ENCODE measurements at regions not wholly inside any gene's neighbourhood (a gene's known extent, or its start where the extent isn't known, plus 50 kb on each side); places are given as distances from the start of the nearest gene placed in this dataset.

DNA sequence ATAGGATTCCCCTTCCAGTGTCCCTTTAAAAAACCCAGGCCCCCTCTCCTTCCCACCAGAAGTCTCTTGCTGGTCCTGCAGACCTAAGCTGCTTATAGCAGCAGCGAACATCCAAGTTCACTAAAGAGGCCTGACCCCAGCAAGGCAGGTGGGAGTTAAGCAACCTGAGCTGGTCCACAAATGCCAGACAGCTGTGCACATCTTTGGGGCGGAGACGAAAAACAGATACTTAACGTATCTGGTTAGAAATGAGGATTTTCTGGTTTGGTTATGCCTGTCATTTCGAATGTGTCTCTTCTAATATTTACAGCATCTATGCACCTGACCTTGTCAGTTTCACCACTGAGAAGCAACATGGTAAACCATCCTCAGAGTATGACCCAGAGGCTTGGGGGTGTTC lies 87.8 kb downstream of the SLC2A10 start:
- TF ChIP-seq, protein P1, sequence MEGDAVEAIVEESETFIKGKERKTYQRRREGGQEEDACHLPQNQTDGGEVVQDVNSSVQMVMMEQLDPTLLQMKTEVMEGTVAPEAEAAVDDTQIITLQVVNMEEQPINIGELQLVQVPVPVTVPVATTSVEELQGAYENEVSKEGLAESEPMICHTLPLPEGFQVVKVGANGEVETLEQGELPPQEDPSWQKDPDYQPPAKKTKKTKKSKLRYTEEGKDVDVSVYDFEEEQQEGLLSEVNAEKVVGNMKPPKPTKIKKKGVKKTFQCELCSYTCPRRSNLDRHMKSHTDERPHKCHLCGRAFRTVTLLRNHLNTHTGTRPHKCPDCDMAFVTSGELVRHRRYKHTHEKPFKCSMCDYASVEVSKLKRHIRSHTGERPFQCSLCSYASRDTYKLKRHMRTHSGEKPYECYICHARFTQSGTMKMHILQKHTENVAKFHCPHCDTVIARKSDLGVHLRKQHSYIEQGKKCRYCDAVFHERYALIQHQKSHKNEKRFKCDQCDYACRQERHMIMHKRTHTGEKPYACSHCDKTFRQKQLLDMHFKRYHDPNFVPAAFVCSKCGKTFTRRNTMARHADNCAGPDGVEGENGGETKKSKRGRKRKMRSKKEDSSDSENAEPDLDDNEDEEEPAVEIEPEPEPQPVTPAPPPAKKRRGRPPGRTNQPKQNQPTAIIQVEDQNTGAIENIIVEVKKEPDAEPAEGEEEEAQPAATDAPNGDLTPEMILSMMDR (IDR thresholded peaks at IDR 0.05; ENCODE audit: insufficient read depth, low read length, poor library complexity, severe bottlenecking) = no peak
- H3K4me3 ChIP-seq (ENCODE audit: low read depth, low read length) = no peak overlapping the region
- H3K27me3 ChIP-seq (ENCODE audit: control insufficient read depth, insufficient read depth, low read length) = peaks cover 2% of the 10 kb centered on the region
- no peak for DNase-seq (ENCODE audit: low read depth)
- H3K36me3 ChIP-seq (ENCODE audit: control insufficient read depth, insufficient read depth, low read length) = no peaks in the 10 kb centered on the region

GRCh38 chr20:46798430-46798829 lies 89.0 kb downstream of the SLC2A10 start:
- Histone ChIP-seq H3K27me3 (ENCODE audit: control insufficient read depth, insufficient read depth, low read length) (peaks cover 5% of the 10 kb centered on the region), H3K36me3 (ENCODE audit: control insufficient read depth, insufficient read depth, low read length) (no peaks in the 10 kb centered on the region), H3K4me3 (ENCODE audit: low read depth, low read length) (no peak overlapping the region)
- DNase-seq (ENCODE audit: low read depth) = no peak
- TF ChIP-seq, protein P1 (IDR thresholded peaks at IDR 0.05; ENCODE audit: insufficient read depth, low read length, poor library complexity, severe bottlenecking) = no peak

DNA sequence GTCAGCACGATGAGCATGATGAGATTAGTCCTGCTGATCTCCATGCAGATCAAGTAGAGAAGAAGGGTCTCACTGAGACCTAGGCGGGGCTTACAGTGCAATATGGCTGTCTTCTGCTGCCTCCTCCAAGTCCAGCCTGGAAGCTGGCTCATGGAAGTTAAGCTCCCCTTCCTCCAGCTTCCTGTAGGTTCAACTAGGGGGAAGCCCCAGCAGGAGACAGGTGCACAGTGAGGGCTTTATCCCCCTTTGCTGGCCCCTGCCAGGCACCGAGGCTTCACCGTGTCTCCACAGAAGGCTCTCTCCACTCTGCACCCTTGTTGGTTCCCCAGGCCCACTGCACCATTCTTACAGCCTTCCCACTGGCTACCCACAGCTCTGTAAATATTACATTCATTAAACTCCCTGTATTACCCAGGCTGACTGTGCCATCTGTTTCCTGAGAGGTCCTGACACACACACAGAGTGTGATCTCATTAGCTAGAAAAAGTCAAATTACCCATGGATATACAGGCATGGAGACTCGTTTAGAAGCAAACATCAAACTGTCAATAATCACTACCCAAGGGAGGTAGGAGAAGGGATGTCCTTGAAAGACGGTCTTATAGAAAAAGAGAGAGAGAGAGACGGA lies 90.4 kb downstream of the SLC2A10 start:
- TF ChIP-seq, protein P1 (IDR thresholded peaks at IDR 0.05; ENCODE audit: insufficient read depth, low read length, poor library complexity, severe bottlenecking) = no peak
- Histone ChIP-seq H3K36me3 (ENCODE audit: control insufficient read depth, insufficient read depth, low read length) (no peaks in the 10 kb centered on the region), H3K4me3 (ENCODE audit: low read depth, low read length) (no peak overlapping the region), H3K27me3 (ENCODE audit: control insufficient read depth, insufficient read depth, low read length) (peaks cover 5% of the 10 kb centered on the region)
- no peak for DNase-seq (ENCODE audit: low read depth)

DNA sequence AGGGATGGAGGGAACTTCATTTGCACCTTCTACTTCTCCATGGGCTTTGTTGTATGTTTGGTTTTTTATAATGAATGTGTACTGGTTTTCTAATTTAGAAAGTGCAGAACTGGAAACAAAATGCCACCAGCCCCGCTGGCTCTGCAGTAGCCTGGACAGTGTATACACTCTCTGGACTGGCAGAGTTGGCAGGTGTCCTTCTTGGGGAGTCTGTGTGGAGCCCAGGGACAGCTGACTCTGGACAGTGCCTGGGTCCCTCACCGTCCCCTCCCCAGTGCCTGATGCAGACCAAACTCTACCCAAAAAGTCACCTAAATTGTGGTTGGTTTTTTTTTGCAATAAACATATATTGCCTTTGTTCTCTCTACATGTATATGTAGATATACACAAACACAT lies 91.0 kb downstream of the SLC2A10 start:
- no peak overlapping the region for H3K4me3 ChIP-seq (ENCODE audit: low read depth, low read length)
- peaks cover 5% of the 10 kb centered on the region for H3K27me3 ChIP-seq (ENCODE audit: control insufficient read depth, insufficient read depth, low read length)
- TF ChIP-seq, protein P1 (IDR thresholded peaks at IDR 0.05; ENCODE audit: insufficient read depth, low read length, poor library complexity, severe bottlenecking) = no peak
- DNase-seq (ENCODE audit: low read depth) = no peak
- H3K36me3 ChIP-seq (ENCODE audit: control insufficient read depth, insufficient read depth, low read length) = no peaks in the 10 kb centered on the region

DNA sequence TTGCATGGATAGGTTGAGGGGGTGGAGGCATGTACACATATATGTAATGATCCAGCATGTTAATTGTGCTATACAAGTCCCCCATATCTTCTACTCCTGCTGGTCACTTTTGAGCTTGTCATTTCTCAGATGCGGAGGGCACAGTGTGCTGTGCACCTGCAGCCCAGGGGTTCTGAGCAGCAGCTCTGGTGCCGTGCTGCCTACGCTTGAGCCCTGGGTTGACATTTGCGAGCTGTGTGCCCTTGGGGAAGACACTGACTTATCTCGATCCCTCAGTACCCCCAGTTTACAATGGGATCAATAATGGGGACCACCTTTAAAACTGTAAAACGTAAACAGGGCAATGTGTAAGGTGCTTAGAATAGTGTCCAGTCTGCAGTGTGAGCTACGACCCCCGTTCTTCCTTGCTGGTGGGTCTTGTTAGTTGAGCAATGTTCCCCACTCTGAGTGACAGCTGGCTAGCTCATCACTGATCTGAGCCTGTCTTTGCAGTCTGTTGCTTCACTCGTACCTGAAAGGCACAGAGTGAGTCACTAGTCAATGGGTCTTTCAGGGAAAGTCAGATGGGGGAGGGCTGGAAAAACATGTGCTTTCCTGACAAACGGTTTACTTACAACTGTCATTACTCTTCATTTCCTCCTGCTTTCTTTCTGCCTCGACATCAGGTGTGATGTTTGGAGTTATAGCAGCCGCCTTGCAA lies 91.7 kb downstream of the SLC2A10 start:
- no peaks in the 10 kb centered on the region for H3K36me3 ChIP-seq (ENCODE audit: control insufficient read depth, insufficient read depth, low read length)
- DNase-seq (ENCODE audit: low read depth) = no peak
- TF ChIP-seq, protein P1 (IDR thresholded peaks at IDR 0.05; ENCODE audit: insufficient read depth, low read length, poor library complexity, severe bottlenecking) = no peak
- peaks cover 5% of the 10 kb centered on the region for H3K27me3 ChIP-seq (ENCODE audit: control insufficient read depth, insufficient read depth, low read length)
- H3K4me3 ChIP-seq (ENCODE audit: low read depth, low read length) = no peak overlapping the region
